Osteoblast (primary cell): ENCODE measurements at regions not wholly inside any gene's neighbourhood (a gene's known extent, or its start where the extent isn't known, plus 50 kb on each side); places are given as distances from the start of the nearest gene placed in this dataset.
A peak's percentile ranks its signal among the peaks of the same experiment; 100 is the strongest.

ENCODE experiments used
- DNase-seq: peaks from one replicate; pipeline ENCODE4 v3.0.0; 2011; ENCODE audit warnings: low spot score, mixed read lengths; ENCODE audit not compliant: insufficient read length; ENCODE audit errors: missing footprints
- H2AFZ ChIP-seq: 2 replicates; pipeline ENCODE4 v1.6.0; 2011; ENCODE audit warnings: mild to moderate bottlenecking, low read length
- H3K27ac ChIP-seq: 2 replicates; pipeline ENCODE4 v1.5.1; 2011; ENCODE audit warnings: mild to moderate bottlenecking, low read depth, low read length, moderate library complexity
- H3K27me3 ChIP-seq: 2 replicates; pipeline ENCODE4 v1.6.0; 2012; ENCODE audit warnings: mild to moderate bottlenecking, control low read depth, inconsistent platforms, low read length, moderate library complexity; ENCODE audit not compliant: insufficient read depth
- H3K36me3 ChIP-seq: 2 replicates; pipeline ENCODE4 v1.5.1; 2011; ENCODE audit warnings: mild to moderate bottlenecking, low read length, control low read depth, moderate library complexity; ENCODE audit not compliant: insufficient read depth
- H3K4me1 ChIP-seq: 2 replicates; pipeline ENCODE4 v1.5.1; 2011; ENCODE audit warnings: mild to moderate bottlenecking, low read length, control low read depth, moderate library complexity; ENCODE audit not compliant: insufficient read depth
- H3K4me2 ChIP-seq: 2 replicates; pipeline ENCODE4 v1.6.0; 2011; ENCODE audit warnings: mild to moderate bottlenecking, low read length; ENCODE audit not compliant: insufficient read depth
- H3K4me3 ChIP-seq: fragments of 200-600 bp; sonication (generic); 3 replicates; pipeline ENCODE4 v1.5.1; 2012; ENCODE audit warnings: mild to moderate bottlenecking, low read length, inconsistent platforms; ENCODE audit not compliant: insufficient read depth
- H3K79me2 ChIP-seq: 2 replicates; pipeline ENCODE4 v1.6.0; 2012; ENCODE audit warnings: mild to moderate bottlenecking, low read length, control low read depth, inconsistent platforms; ENCODE audit not compliant: insufficient read depth
- H3K9me3 ChIP-seq: 2 replicates; pipeline ENCODE4 v1.5.1; 2011; ENCODE audit warnings: low read depth, low read length, control low read depth
- H4K20me1 ChIP-seq: 2 replicates; pipeline ENCODE4 v1.6.0; 2012; ENCODE audit warnings: mild to moderate bottlenecking, low read length, control low read depth; ENCODE audit not compliant: insufficient read depth
- TF ChIP-seq, protein P1 (sequence below): IDR thresholded peaks from 2 replicates; pipeline ENCODE4 v1.5.1; 2011; ENCODE audit warnings: mild to moderate bottlenecking, low read depth, low read length, moderate library complexity; ENCODE audit errors: extremely low read depth

DNA sequence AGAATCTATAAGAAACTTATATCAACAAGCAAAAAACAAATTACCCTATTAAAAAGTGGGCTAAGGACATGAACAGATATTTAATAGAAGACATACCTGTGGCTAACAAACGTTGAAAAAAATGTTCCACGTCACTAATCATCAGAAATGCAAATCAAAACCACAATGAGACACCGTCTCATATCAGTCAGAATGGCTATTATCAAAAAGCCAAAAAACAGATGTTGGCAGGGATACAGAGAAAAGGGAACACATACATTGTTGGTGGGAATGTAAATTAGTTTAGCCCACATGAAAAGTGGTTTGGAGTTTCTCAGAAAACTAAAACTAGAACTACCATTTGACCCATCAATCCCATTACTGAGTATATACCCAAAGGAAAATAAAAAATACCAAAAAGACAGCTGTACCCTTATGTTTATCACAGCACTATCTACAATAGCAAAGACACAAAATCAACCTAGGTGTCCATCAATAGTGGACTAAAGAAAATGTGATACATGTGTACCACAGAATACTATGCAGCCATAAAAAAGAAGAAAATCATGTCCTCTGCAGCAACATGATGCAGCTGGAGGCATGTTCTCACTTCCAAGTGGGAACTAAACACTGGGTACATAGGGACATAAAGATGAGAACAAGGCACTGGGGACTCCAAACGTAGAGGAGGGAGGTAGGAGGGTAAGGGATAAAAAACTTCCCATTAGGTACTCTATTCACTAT is 83.8 kb upstream of the TMEM168 start:
- peaks cover 50% of the 10 kb centered on the region for H3K79me2 ChIP-seq
- no peak overlapping the region for H3K4me2 ChIP-seq
- no peak for DNase-seq
- peaks cover 56% of the 10 kb centered on the region for H4K20me1 ChIP-seq
- TF ChIP-seq, protein P1, sequence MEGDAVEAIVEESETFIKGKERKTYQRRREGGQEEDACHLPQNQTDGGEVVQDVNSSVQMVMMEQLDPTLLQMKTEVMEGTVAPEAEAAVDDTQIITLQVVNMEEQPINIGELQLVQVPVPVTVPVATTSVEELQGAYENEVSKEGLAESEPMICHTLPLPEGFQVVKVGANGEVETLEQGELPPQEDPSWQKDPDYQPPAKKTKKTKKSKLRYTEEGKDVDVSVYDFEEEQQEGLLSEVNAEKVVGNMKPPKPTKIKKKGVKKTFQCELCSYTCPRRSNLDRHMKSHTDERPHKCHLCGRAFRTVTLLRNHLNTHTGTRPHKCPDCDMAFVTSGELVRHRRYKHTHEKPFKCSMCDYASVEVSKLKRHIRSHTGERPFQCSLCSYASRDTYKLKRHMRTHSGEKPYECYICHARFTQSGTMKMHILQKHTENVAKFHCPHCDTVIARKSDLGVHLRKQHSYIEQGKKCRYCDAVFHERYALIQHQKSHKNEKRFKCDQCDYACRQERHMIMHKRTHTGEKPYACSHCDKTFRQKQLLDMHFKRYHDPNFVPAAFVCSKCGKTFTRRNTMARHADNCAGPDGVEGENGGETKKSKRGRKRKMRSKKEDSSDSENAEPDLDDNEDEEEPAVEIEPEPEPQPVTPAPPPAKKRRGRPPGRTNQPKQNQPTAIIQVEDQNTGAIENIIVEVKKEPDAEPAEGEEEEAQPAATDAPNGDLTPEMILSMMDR: no peak
- H2AFZ ChIP-seq: no peak overlapping the region
- no peaks in the 10 kb centered on the region for H3K9me3 ChIP-seq
- no peaks in the 10 kb centered on the region for H3K36me3 ChIP-seq
- H3K4me3 ChIP-seq: no peak overlapping the region
- H3K4me1 ChIP-seq: peaks cover 8% of the 10 kb centered on the region
- H3K27me3 ChIP-seq: no peaks in the 10 kb centered on the region
- no peak overlapping the region for H3K27ac ChIP-seq

DNA sequence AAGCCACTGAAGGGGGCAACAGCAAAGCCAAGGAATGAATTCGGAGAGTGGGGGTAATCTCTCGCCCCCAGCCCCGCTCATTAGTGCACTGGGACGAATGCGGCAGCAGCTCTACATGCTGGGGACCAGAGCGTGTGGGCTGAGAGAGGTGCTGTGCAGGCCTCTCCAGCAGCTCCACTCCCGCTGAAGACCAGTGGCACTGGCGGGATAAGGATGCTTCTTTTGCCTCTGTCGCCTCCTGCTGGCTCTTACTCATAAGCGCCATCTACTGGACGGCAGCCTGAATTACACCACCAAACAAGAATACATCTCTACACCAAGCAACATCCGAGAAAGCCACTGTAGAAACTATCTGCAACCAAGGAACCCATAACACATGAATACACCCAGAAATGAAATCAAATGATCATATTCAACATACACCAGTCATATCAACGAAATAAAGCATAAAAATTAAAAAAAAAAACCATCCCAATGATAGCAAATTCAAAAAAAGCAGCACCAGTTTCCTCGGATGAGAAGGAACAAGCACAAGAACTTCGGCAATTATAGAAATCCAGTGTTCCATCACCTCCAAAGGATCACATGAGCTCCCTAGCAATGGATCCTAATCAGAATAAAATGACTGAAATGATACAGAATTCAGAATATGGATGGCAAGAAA is 79.0 kb upstream of the TMEM168 start:
- H4K20me1 ChIP-seq: peaks cover 62% of the 10 kb centered on the region
- H3K79me2 ChIP-seq: peaks cover 62% of the 10 kb centered on the region
- DNase-seq: no peak
- H3K36me3 ChIP-seq: no peaks in the 10 kb centered on the region
- H2AFZ ChIP-seq: no peak overlapping the region
- no peak overlapping the region for H3K4me3 ChIP-seq
- H3K4me1 ChIP-seq: no peaks in the 10 kb centered on the region
- TF ChIP-seq, protein P1: peak; percentile 79
- no peak overlapping the region for H3K27ac ChIP-seq
- no peaks in the 10 kb centered on the region for H3K27me3 ChIP-seq
- H3K9me3 ChIP-seq: no peaks in the 10 kb centered on the region
- no peak overlapping the region for H3K4me2 ChIP-seq

DNA sequence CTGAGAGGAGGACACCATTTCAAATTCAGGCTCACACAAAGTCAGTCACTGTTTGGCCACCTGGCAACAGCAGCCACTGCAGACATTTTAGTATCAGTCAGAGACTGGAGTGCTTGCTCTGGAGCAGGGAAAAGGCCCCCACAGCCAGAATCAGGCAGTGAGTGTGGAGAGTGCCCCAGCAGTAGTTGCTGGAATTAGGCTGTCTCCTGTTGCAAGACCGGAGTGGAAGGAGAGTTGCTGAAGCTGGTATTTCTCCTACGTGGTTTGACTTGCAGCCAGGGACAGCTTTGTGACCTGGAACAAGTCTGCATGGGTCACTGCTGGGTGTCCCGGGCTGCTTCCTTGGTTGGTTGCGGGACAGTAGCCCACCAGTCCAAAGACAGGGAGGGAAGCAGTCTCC is 78.4 kb upstream of the TMEM168 start:
- H4K20me1 ChIP-seq: peaks cover 56% of the 10 kb centered on the region
- H3K27ac ChIP-seq: no peak overlapping the region
- TF ChIP-seq, protein P1: no peak
- H3K4me1 ChIP-seq: no peaks in the 10 kb centered on the region
- H3K9me3 ChIP-seq: no peaks in the 10 kb centered on the region
- no peaks in the 10 kb centered on the region for H3K27me3 ChIP-seq
- no peak overlapping the region for H2AFZ ChIP-seq
- no peak overlapping the region for H3K4me3 ChIP-seq
- no peaks in the 10 kb centered on the region for H3K36me3 ChIP-seq
- peaks cover 59% of the 10 kb centered on the region for H3K79me2 ChIP-seq
- H3K4me2 ChIP-seq: no peak overlapping the region
- no peak for DNase-seq

DNA sequence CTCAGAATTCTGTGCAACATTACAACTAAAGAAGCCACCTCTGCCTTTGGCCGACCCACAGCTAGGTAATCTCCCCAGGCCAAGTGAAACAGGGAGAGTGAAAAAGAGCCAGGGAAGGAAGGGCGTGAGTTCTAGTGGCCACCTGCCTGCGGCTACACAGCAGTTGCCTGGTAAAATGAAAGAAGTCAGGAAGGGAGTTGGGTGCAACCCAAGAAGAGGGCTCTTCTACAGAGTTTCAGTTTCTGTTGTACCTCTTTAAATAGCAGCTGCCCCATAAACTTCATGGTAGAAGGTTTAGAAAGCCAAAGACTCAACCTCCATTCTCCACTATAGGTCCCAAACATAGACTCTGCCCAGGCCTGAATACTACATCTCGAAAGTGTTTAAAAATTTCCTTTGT is 76.2 kb upstream of the TMEM168 start:
- H3K4me1 ChIP-seq: no peaks in the 10 kb centered on the region

More for the DNA sequence above, 76.2 kb upstream of the TMEM168 start:
- H2AFZ ChIP-seq: no peak overlapping the region
- H3K9me3 ChIP-seq: no peaks in the 10 kb centered on the region
- no peak overlapping the region for H3K4me2 ChIP-seq
- no peaks in the 10 kb centered on the region for H3K36me3 ChIP-seq
- H3K79me2 ChIP-seq: peaks cover 44% of the 10 kb centered on the region
- DNase-seq: peak; percentile 54
- no peaks in the 10 kb centered on the region for H3K27me3 ChIP-seq
- no peak overlapping the region for H3K4me3 ChIP-seq
- TF ChIP-seq, protein P1: no peak
- peaks cover 45% of the 10 kb centered on the region for H4K20me1 ChIP-seq
- H3K27ac ChIP-seq: no peak overlapping the region
